ENCODE measurements at regions not wholly inside any gene's neighbourhood (a gene's known extent, or its start where the extent isn't known, plus 50 kb on each side); places are given as distances from the start of the nearest gene placed in this dataset.

DNA sequence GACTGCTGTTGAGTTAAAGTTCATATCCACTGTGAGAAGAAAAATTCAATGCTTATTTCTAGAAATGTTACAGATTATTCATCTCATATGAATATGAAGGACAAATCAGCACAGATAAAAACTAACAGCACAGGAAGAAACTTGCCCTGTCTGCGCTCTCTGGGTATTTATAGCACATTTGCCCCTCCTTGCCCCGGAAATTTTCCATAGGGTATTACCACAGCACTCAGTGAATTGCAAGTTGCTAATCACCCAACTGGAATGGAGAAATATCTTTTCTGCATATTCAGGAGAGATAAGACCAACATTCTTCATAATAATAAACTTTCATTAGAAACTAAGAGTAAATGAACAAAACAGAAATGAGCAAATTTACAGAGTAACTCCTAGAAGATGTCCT lies 318.0 kb upstream of the KLF12 start:
- H3K9ac ChIP-seq (ENCODE audit: insufficient read depth, low read length, poor library complexity, severe bottlenecking), result no peak overlapping the region
- no peak for DNase-seq
- H4K20me1 ChIP-seq (ENCODE audit: insufficient read depth, low read length), result no peaks in the 10 kb centered on the region
- intact Hi-C loops (cut with micrococcal nuclease), result no loop called here
- H3K4me2 ChIP-seq (replicated peaks; ENCODE audit: extremely low read depth, low read length, poor library complexity, severe bottlenecking), result no peak overlapping the region
- 86% methylated on average over 1 of the region's 2 CpGs for WGBS (ENCODE audit: insufficient coverage)
- no peak overlapping the region for H3K27ac Mint-ChIP-seq
- no peak overlapping the region for H3K4me3 Mint-ChIP-seq
- no peaks in the 10 kb centered on the region for H3K27me3 ChIP-seq (ENCODE audit: control insufficient read depth in 2 of 2, insufficient read depth in 2 of 2, low read length in 2 of 2)
- no peak overlapping the region for H2AFZ ChIP-seq (ENCODE audit: insufficient read depth, low read depth, low read length, poor library complexity, severe bottlenecking)
- H3K36me3 ChIP-seq (replicated peaks in 1 of 2; ENCODE audit: control insufficient read depth in 1 of 2, insufficient read depth in 2 of 2, low read length in 2 of 2), result no peaks in the 10 kb centered on the region
- H3K79me2 ChIP-seq (ENCODE audit: insufficient read depth, low read length), result no peaks in the 10 kb centered on the region
- H3K36me3 Mint-ChIP-seq, result no peaks in the 10 kb centered on the region
- no peak overlapping the region for H3K4me3 ChIP-seq (replicated peaks in 1 of 3; ENCODE audit: low read depth in 2 of 3, low read length in 3 of 3)
- TF ChIP-seq, protein P1, sequence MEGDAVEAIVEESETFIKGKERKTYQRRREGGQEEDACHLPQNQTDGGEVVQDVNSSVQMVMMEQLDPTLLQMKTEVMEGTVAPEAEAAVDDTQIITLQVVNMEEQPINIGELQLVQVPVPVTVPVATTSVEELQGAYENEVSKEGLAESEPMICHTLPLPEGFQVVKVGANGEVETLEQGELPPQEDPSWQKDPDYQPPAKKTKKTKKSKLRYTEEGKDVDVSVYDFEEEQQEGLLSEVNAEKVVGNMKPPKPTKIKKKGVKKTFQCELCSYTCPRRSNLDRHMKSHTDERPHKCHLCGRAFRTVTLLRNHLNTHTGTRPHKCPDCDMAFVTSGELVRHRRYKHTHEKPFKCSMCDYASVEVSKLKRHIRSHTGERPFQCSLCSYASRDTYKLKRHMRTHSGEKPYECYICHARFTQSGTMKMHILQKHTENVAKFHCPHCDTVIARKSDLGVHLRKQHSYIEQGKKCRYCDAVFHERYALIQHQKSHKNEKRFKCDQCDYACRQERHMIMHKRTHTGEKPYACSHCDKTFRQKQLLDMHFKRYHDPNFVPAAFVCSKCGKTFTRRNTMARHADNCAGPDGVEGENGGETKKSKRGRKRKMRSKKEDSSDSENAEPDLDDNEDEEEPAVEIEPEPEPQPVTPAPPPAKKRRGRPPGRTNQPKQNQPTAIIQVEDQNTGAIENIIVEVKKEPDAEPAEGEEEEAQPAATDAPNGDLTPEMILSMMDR (IDR thresholded peaks at IDR 0.05), result no peak
- no peaks in the 10 kb centered on the region for H3K4me1 ChIP-seq (ENCODE audit: control insufficient read depth in 1 of 2, insufficient read depth in 2 of 2, low read length in 2 of 2)
- H3K9me3 ChIP-seq (replicated peaks in 1 of 2; ENCODE audit: control insufficient read depth in 1 of 2, insufficient read depth in 1 of 2, low read length in 2 of 2), result peaks cover 0 to 10% of the 10 kb centered on the region in 2 donors
- peaks cover 3 to 16% (median 5%) of the 10 kb centered on the region in 7 donors for H3K9me3 Mint-ChIP-seq
- no peaks in the 10 kb centered on the region for H3K4me1 Mint-ChIP-seq
- no peak overlapping the region for H3K27ac ChIP-seq (ENCODE audit: low read depth in 1 of 2, low read length in 2 of 2)
- H3K27me3 Mint-ChIP-seq (ENCODE audit: low read depth in 3 of 3), result peaks cover 0 to 3% (median 0%) of the 10 kb centered on the region in 3 donors

DNA sequence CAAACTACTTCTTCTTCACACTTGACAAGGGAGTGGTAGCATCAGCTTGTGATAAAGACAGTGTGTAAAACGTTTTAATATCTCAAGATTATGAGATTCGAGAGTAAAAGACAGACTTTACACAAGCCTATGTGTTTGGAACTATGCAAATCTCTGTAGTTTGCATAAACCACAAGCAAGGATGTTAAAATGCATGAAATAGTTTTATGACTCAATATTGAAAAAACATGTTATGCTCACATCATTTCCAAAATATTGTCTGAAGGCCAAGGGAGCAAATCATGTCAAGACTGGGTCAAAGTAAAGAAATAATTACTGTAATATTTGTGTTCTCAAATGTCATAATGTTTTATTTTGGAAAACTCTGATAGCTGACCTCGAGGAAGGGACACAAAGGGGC lies 316.8 kb upstream of the KLF12 start:
- Histone ChIP-seq H3K27ac (ENCODE audit: low read depth in 1 of 2, low read length in 2 of 2) (no peak overlapping the region), H3K9me3 (replicated peaks in 1 of 2; ENCODE audit: control insufficient read depth in 1 of 2, insufficient read depth in 1 of 2, low read length in 2 of 2) (peaks cover 0 to 10% of the 10 kb centered on the region in 2 donors), H3K9ac (ENCODE audit: insufficient read depth, low read length, poor library complexity, severe bottlenecking) (no peak overlapping the region), H3K79me2 (ENCODE audit: insufficient read depth, low read length) (no peaks in the 10 kb centered on the region), H3K36me3 (replicated peaks in 1 of 2; ENCODE audit: control insufficient read depth in 1 of 2, insufficient read depth in 2 of 2, low read length in 2 of 2) (no peaks in the 10 kb centered on the region), H3K4me2 (replicated peaks; ENCODE audit: extremely low read depth, low read length, poor library complexity, severe bottlenecking) (no peak overlapping the region), H3K27me3 (ENCODE audit: control insufficient read depth in 2 of 2, insufficient read depth in 2 of 2, low read length in 2 of 2) (no peaks in the 10 kb centered on the region), H4K20me1 (ENCODE audit: insufficient read depth, low read length) (no peaks in the 10 kb centered on the region), H3K4me3 (replicated peaks in 1 of 3; ENCODE audit: low read depth in 2 of 3, low read length in 3 of 3) (no peak overlapping the region), H2AFZ (ENCODE audit: insufficient read depth, low read depth, low read length, poor library complexity, severe bottlenecking) (no peak overlapping the region), H3K4me1 (ENCODE audit: control insufficient read depth in 1 of 2, insufficient read depth in 2 of 2, low read length in 2 of 2) (no peaks in the 10 kb centered on the region)
- intact Hi-C loops (cut with micrococcal nuclease), result no loop called here
- Mint-ChIP-seq H3K4me1 (no peaks in the 10 kb centered on the region), H3K36me3 (no peaks in the 10 kb centered on the region), H3K27ac (no peak overlapping the region), H3K9me3 (peaks cover 4 to 16% (median 7%) of the 10 kb centered on the region in 7 donors), H3K4me3 (no peak overlapping the region), H3K27me3 (ENCODE audit: low read depth in 3 of 3) (peaks cover 0 to 3% (median 0%) of the 10 kb centered on the region in 3 donors)
- DNase-seq, result no peak
- TF ChIP-seq, protein P1 (IDR thresholded peaks at IDR 0.05), result no peak
- 60% methylated on average over 1 of the region's 3 CpGs for WGBS (ENCODE audit: insufficient coverage)

Data from CD14-positive monocyte (primary cell).